SK-N-SH (cell line): ENCODE measurements at regions not wholly inside any gene's neighbourhood (a gene's known extent, or its start where the extent isn't known, plus 50 kb on each side); places are given as distances from the start of the nearest gene placed in this dataset.

Experiments used
- CTCF ChIP-seq: fragments of 200-600 bp; sonication (generic); IDR thresholded peaks from 2 replicates; pipeline ENCODE4 v1.6.1; 2017; ENCODE audit warnings: antibody characterized with exemption, mild to moderate bottlenecking, moderate library complexity
- FOXM1 ChIP-seq: IDR thresholded peaks from 2 replicates; pipeline ENCODE4 v1.4.0; 2012; ENCODE audit warnings: low read depth, mild to moderate bottlenecking
- GABPA ChIP-seq: IDR thresholded peaks from 2 replicates; pipeline ENCODE4 v1.4.0; 2012; ENCODE audit warnings: low read depth, mild to moderate bottlenecking
- MAX ChIP-seq: IDR thresholded peaks from 2 replicates; pipeline ENCODE4 v1.4.0; 2012; ENCODE audit warnings: low read depth
- MXI1 ChIP-seq: IDR thresholded peaks from 2 replicates; pipeline ENCODE4 v1.6.1; 2012; ENCODE audit warnings: mild to moderate bottlenecking, low read depth, low read length, improper control_type of control experiment
- POLR2AphosphoS5 ChIP-seq: IDR thresholded peaks from 2 replicates; pipeline ENCODE4 v1.6.1; 2012; ENCODE audit warnings: low read depth, low read length
- RAD21 ChIP-seq: IDR thresholded peaks from 2 replicates; pipeline ENCODE4 v1.6.1; 2012; ENCODE audit warnings: mild to moderate bottlenecking, low read length
- RCOR1 ChIP-seq: fragments of 150-350 bp; IDR thresholded peaks from 2 replicates; pipeline ENCODE4 v1.6.1; 2017; ENCODE audit warnings: antibody characterized with exemption, low read length
- RFX5 ChIP-seq: IDR thresholded peaks from 2 replicates; pipeline ENCODE4 v1.6.1; 2012; ENCODE audit warnings: mild to moderate bottlenecking, improper control_type of control experiment, low read length
- TAF1 ChIP-seq: IDR thresholded peaks from 2 replicates; pipeline ENCODE4 v1.6.1; 2012; ENCODE audit warnings: low read depth, mild to moderate bottlenecking, low read length, moderate library complexity, borderline replicate concordance
- TEAD4 ChIP-seq: IDR thresholded peaks from 2 replicates; pipeline ENCODE4 v1.4.0; 2012; ENCODE audit warnings: mild to moderate bottlenecking, borderline replicate concordance; ENCODE audit not compliant: insufficient read depth
- USF1 ChIP-seq: IDR thresholded peaks from 2 replicates; pipeline ENCODE4 v1.4.0; 2012; ENCODE audit warnings: low read depth, borderline replicate concordance
- YY1 ChIP-seq: IDR thresholded peaks from 2 replicates; pipeline ENCODE4 v1.4.0; 2012; ENCODE audit warnings: low read depth, mild to moderate bottlenecking
- ZBTB33 ChIP-seq: IDR thresholded peaks from 2 replicates; pipeline ENCODE4 v1.4.0; 2012; ENCODE audit warnings: low read depth, borderline replicate concordance

- no peak for TF ChIP-seq CTCF
- TF ChIP-seq RAD21, result no peak; the same call in 1 of the 2 replicates
- no peak for TF ChIP-seq YY1
- no peak for TF ChIP-seq FOXM1
- no peak for TF ChIP-seq USF1
- no peak for TF ChIP-seq RFX5
- TF ChIP-seq MAX, result no peak
- no peak for TF ChIP-seq POLR2AphosphoS5
- TF ChIP-seq TEAD4, result no peak
- TF ChIP-seq RCOR1, result no peak
- TF ChIP-seq TAF1, result no peak
- no peak for TF ChIP-seq GABPA
- no peak for TF ChIP-seq ZBTB33
- no peak for TF ChIP-seq MXI1
Observed at GRCh38 chr6:30829639-30830255, 54.6 kb upstream of the DDR1 start.
